22Rv1 (cell line): ENCODE measurements at regions not wholly inside any gene's neighbourhood (a gene's known extent, or its start where the extent isn't known, plus 50 kb on each side); places are given as distances from the start of the nearest gene placed in this dataset.

ENCODE experiments used
- ZFX ChIP-seq: fragments of 450-650 bp; IDR thresholded peaks from 2 replicates; pipeline ENCODE4 v1.6.1; 2017; ENCODE audit warnings: antibody characterized with exemption, borderline replicate concordance
- TF ChIP-seq, protein P1 (sequence below): fragments of 450-650 bp; IDR thresholded peaks from 2 replicates; pipeline ENCODE4 v1.5.1; 2017; ENCODE audit warnings: mild to moderate bottlenecking

GRCh38 chr2:188142636-188143295, 148.9 kb upstream of the GULP1 start:
- TF ChIP-seq, protein P1, sequence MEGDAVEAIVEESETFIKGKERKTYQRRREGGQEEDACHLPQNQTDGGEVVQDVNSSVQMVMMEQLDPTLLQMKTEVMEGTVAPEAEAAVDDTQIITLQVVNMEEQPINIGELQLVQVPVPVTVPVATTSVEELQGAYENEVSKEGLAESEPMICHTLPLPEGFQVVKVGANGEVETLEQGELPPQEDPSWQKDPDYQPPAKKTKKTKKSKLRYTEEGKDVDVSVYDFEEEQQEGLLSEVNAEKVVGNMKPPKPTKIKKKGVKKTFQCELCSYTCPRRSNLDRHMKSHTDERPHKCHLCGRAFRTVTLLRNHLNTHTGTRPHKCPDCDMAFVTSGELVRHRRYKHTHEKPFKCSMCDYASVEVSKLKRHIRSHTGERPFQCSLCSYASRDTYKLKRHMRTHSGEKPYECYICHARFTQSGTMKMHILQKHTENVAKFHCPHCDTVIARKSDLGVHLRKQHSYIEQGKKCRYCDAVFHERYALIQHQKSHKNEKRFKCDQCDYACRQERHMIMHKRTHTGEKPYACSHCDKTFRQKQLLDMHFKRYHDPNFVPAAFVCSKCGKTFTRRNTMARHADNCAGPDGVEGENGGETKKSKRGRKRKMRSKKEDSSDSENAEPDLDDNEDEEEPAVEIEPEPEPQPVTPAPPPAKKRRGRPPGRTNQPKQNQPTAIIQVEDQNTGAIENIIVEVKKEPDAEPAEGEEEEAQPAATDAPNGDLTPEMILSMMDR = no peak
- TF ChIP-seq ZFX = no peak
